GM19324 (cell line): ENCODE measurements at regions not wholly inside any gene's neighbourhood (a gene's known extent, or its start where the extent isn't known, plus 50 kb on each side); places are given as distances from the start of the nearest gene placed in this dataset.

Source experiments
- ATAC-seq: cut with Tn5 transposase; IDR thresholded peaks from one replicate; pipeline ENCODE4 v1.9.1; 2021; ENCODE audit warnings: mild to moderate bottlenecking, moderate library complexity; ENCODE audit not compliant: unreplicated experiment, low FRiP score

- ATAC-seq = no peak
Measured at GRCh38 chr9:13383216-13383615, 103.7 kb upstream of the MPDZ start.

- no peak for ATAC-seq
Measured at GRCh38 chr9:13382595-13382994, 103.1 kb upstream of the MPDZ start.

GRCh38 chr9:13380903-13381302 is 101.4 kb upstream of the MPDZ start:
- ATAC-seq = no peak

- ATAC-seq = no peak
Measured at GRCh38 chr9:13378154-13378553, 98.7 kb upstream of the MPDZ start.

DNA sequence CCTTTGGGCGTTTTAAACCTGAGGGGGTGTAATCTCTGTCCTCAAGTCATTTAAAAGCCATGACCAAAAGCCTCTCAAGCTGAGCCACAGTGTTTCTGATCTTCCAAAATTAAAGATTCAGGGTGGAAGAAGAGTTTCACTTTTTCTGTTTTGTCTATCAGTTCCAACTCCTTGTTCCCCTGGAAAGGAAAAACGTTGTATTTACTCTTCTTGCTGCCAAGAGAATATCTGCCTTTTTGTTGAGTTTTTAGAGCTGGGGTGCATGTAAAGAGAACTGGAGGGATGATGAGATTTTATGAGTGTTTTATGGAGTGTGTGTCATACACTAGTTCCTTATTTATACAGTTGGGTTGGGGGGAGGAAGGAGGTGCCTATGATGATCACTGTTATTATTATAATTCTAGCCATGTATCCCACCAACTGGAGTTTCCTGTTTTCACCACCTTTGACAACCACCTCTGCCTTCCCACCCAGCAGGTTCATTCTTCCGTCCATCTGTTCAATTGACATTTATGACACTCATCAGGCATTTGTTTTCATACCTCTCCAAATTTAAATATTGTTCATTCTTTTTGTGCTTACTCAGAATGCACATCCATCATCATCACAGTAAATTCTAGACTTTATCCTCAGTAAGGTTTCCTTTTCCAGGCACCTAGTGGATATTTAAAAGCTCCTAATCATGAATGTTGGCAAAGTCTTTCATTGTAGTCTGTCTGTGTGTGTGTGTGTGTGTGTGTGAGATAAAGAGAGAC is 97.9 kb upstream of the MPDZ start:
- ATAC-seq = no peak

- ATAC-seq = no peak
Measured at GRCh38 chr9:13372510-13372909, 93.0 kb upstream of the MPDZ start.

- no peak for ATAC-seq
Measured at GRCh38 chr9:13369431-13369830, 89.9 kb upstream of the MPDZ start.

- no peak for ATAC-seq
Measured at GRCh38 chr9:13367784-13368183, 88.3 kb upstream of the MPDZ start.

GRCh38 chr9:13364271-13365000 is 84.9 kb upstream of the MPDZ start:
- no peak for ATAC-seq

GRCh38 chr9:13361076-13361475 is 81.6 kb upstream of the MPDZ start:
- no peak for ATAC-seq

- ATAC-seq = no peak
Measured at GRCh38 chr9:13360188-13360587, 80.7 kb upstream of the MPDZ start.

GRCh38 chr9:13358128-13358527 is 78.6 kb upstream of the MPDZ start:
- no peak for ATAC-seq

- no peak for ATAC-seq
Measured at GRCh38 chr9:13354733-13355132, 75.2 kb upstream of the MPDZ start.

DNA sequence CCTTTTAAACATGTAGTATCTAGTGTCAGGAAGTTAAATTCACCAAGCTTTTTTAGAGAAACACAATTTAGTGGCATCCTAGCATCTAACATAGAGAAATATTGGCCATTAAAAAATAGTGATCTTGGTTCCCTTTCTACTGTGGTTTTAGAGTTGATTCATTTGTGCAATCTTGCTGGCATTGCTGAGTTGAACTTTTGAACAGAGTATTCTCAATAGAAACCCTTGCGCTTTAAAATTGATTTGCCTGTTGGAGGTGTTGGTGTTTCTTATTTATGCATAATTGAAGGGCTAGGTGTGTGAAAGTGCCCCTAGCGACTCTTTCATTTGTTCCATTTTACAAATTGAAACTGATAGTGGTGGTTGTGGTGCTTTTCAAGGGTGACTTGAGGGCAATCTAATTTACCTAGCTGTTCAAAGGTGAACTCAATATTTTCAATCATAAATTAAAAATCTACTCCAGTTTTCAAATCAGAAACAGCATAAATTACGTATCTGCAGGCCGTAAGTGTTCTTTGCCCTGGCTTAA is 73.0 kb upstream of the MPDZ start:
- peak; percentile 88 for ATAC-seq

DNA sequence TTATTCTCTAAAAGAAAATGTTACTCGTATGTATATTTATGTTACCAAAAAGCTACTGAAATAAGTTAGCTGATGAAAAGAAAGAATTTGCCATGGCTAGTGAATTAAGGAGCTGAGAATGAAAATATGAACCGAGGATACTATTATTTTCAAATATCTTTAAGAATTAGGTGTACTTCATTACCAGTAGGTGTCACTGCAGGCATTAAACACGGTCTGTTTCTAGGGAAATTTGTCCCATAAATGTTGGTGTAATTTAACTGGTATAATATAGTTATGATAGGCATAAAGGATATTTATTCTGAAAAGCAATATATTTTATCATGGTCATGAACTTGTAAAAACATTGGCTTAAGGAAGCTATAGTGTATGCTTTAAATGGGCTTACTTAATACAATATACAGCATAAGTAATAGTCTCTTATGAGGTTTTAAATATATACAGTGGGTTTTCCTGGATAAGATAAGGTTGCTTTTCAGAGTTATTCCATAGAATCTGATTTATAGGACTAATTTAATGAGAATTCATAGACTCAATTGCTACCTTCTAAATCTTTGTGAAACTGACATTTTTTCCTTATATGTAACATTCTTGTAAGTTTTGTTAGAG is 72.4 kb upstream of the MPDZ start:
- ATAC-seq = no peak

DNA sequence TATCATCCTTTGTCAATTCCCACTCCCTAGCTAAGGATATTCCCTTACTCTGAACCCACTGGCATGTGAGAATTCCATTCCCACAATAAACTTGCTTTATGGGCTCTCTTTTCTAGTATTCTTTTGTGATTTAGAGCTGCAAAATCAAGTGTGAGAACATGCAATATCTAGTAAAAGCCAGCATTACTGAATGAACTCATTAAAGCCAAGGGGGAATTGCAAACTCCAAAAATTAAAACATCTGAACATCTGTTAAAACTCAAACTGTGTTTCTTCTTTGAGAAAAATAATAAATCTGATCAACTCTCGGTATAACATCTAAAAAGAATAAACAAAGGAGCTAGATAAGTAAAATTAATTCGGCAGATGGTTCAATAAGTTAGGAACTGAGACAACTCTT is 53.1 kb upstream of the MPDZ start:
- no peak for ATAC-seq

DNA sequence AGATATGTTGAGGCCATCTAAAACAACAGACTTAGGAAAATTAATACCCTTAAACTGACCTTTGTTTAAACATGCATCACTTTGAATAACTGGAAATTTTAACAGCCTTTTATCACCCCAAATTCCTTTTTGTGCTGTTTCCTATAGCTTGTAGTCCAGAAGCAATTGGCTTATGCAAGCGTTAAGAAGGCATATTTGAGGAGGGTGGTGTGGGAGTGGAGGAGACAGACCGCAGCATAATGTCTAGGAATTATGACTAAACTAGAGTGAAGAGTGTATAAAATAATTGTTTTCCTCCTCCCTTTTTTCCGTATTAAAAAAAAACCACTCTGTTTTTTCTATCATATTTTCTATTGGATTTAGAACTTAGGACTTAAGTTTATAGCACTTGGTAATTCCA is 51.8 kb upstream of the MPDZ start:
- no peak for ATAC-seq

DNA sequence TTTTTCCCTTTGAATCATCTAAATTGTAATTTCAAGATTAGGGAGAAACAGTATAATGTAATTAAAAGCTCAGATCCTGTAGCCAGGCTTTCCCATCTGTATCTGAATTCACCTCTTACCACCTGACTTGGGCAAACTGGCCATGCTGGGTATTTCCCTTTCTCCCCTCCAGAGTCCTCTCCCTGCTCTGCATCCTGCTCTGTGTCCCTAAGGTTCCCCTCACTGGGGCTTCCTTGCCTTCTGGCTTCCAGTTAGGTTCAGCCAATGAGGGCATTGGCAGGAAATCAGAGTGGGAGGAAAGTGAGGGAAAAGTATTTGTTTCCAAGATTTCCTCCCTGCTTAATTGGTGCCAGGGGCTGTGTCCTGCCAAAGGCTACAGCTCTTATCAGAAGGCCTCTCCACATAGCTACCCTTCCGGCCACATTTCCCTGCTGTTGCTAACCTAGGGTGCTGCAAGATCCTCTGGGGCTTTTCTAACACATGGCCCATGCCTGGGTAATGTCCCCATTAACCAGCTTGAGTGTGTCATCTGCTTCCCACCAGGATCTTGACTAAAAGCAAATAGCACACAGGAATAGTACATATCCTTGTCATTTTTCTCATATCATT is 51.0 kb upstream of the MPDZ start:
- no peak for ATAC-seq
